GM23338 (cell line): ENCODE measurements at regions not wholly inside any gene's neighbourhood (a gene's known extent, or its start where the extent isn't known, plus 50 kb on each side); places are given as distances from the start of the nearest gene placed in this dataset.

Experiments used
- ATAC-seq: fragments of 200-7000 bp; cut with Tn5 transposase; 3 replicates; pipeline ENCODE4 v1.9.1; 2020
- DNase-seq: peaks from one replicate; pipeline ENCODE4 v3.0.0-alpha.2; 2015; ENCODE audit warnings: low spot score
- H2AFZ ChIP-seq: fragments of 200-600 bp; sonication (generic); 2 replicates; pipeline ENCODE4 v1.8.0; 2016; ENCODE audit warnings: antibody characterized with exemption, mild to moderate bottlenecking, moderate library complexity
- H3F3A ChIP-seq: fragments of 200-600 bp; sonication (generic); replicated peaks from 2 replicates; pipeline ENCODE4 v1.8.0; 2017; ENCODE audit warnings: antibody characterized with exemption, mixed run types, low read depth
- H3K27ac ChIP-seq: fragments of 200-600 bp; sonication (generic); 2 replicates; pipeline ENCODE4 v1.6.1; 2016; ENCODE audit warnings: low read depth
- H3K27me3 ChIP-seq: fragments of 200-600 bp; sonication (generic); 2 replicates; pipeline ENCODE4 v1.8.0; 2016; ENCODE audit warnings: mild to moderate bottlenecking, mixed run types, moderate library complexity; ENCODE audit not compliant: insufficient read depth
- H3K36me3 ChIP-seq: fragments of 200-600 bp; sonication (generic); 2 replicates; pipeline ENCODE4 v1.8.0; 2016; ENCODE audit warnings: mild to moderate bottlenecking; ENCODE audit not compliant: insufficient read depth
- H3K4me1 ChIP-seq: fragments of 200-600 bp; sonication (generic); 2 replicates; pipeline ENCODE4 v1.8.0; 2016; ENCODE audit warnings: mild to moderate bottlenecking, moderate library complexity; ENCODE audit not compliant: insufficient read depth
- H3K4me2 ChIP-seq: fragments of 200-600 bp; sonication (generic); 2 replicates; pipeline ENCODE4 v1.7.1; 2017; ENCODE audit warnings: mixed run types
- H3K4me3 ChIP-seq: fragments of 200-600 bp; sonication (generic); 2 replicates; pipeline ENCODE4 v1.6.1; 2016; ENCODE audit warnings: mixed run types
- H3K79me2 ChIP-seq: fragments of 200-600 bp; sonication (generic); replicated peaks from 2 replicates; pipeline ENCODE4 v1.8.0; 2017; ENCODE audit warnings: mild to moderate bottlenecking; ENCODE audit not compliant: insufficient read depth
- H3K9me2 ChIP-seq: fragments of 200-600 bp; sonication (generic); 2 replicates; pipeline ENCODE4 v1.8.0; 2017; ENCODE audit not compliant: insufficient read depth
- H4K20me1 ChIP-seq: fragments of 200-600 bp; sonication (generic); replicated peaks from 2 replicates; pipeline ENCODE4 v1.8.0; 2017; ENCODE audit warnings: mild to moderate bottlenecking; ENCODE audit not compliant: insufficient read depth
- H3K27ac Mint-ChIP-seq: 2 replicates; pipeline ENCODE4 v1.8.0; 2020; ENCODE audit warnings: inconsistent platforms, mild to moderate bottlenecking, moderate library complexity, mixed read lengths
- H3K27me3 Mint-ChIP-seq: 3 replicates; pipeline ENCODE4 v1.8.0; 2022; ENCODE audit warnings: low read depth, mild to moderate bottlenecking, moderate library complexity, mixed read lengths, inconsistent platforms; ENCODE audit not compliant: insufficient read depth, poor library complexity
- H3K36me3 Mint-ChIP-seq: 3 replicates; pipeline ENCODE4 v1.8.0; 2021; ENCODE audit warnings: low read depth, mild to moderate bottlenecking, inconsistent platforms, moderate library complexity, mixed read lengths
- H3K4me1 Mint-ChIP-seq: 3 replicates; pipeline ENCODE4 v1.8.0; 2020; ENCODE audit warnings: mild to moderate bottlenecking, inconsistent platforms, mixed read lengths
- H3K4me3 Mint-ChIP-seq: 3 replicates; pipeline ENCODE4 v1.8.0; 2021; ENCODE audit warnings: moderate library complexity, mild to moderate bottlenecking, inconsistent platforms, mixed read lengths
- H3K9me3 Mint-ChIP-seq: 3 replicates; pipeline ENCODE4 v1.8.0; 2020; ENCODE audit warnings: moderate library complexity, mild to moderate bottlenecking, inconsistent platforms, mixed read lengths
- CREB1 ChIP-seq: fragments of 250-450 bp; sonication (Bioruptor Pico); IDR thresholded peaks from 2 replicates; pipeline ENCODE4 v1.5.0; 2020; ENCODE audit warnings: low read depth, mild to moderate bottlenecking, moderate library complexity
- EZH2 ChIP-seq: fragments of 200-600 bp; sonication (generic); IDR thresholded peaks from one replicate; pipeline ENCODE4 v1.8.0; 2017; ENCODE audit warnings: antibody characterized with exemption, mild to moderate bottlenecking, low read depth; ENCODE audit not compliant: unreplicated experiment
- EZH2phosphoT487 ChIP-seq: fragments of 200-600 bp; sonication (generic); IDR thresholded peaks from one replicate; pipeline ENCODE4 v1.8.1; 2018; ENCODE audit warnings: antibody characterized with exemption; ENCODE audit not compliant: unreplicated experiment
- JUNB ChIP-seq: IDR thresholded peaks from one replicate; pipeline ENCODE4 v1.6.1; 2016; ENCODE audit warnings: antibody characterized with exemption; ENCODE audit not compliant: unreplicated experiment
- NANOG ChIP-seq: IDR thresholded peaks from 2 replicates; pipeline ENCODE4 v1.6.1; 2016; ENCODE audit warnings: antibody characterized with exemption, borderline replicate concordance
- POLR2AphosphoS5 ChIP-seq: IDR thresholded peaks from 2 replicates; pipeline ENCODE4 v1.6.1; 2016; ENCODE audit warnings: antibody characterized with exemption, low read depth
- STAT1 ChIP-seq: IDR thresholded peaks from one replicate; pipeline ENCODE4 v1.6.1; 2016; ENCODE audit warnings: antibody characterized with exemption; ENCODE audit not compliant: unreplicated experiment
- ZNF114 ChIP-seq: fragments of 250-450 bp; sonication (Bioruptor Pico); IDR thresholded peaks from 2 replicates; pipeline ENCODE4 v1.5.0; 2020; ENCODE audit warnings: mild to moderate bottlenecking, moderate library complexity
- ZNF331 ChIP-seq: fragments of 250-450 bp; sonication (Bioruptor Pico); IDR thresholded peaks from 2 replicates; pipeline ENCODE4 v1.5.0; 2020; ENCODE audit warnings: low read depth, mild to moderate bottlenecking, moderate library complexity
- TF ChIP-seq, protein P1 (sequence below): fragments of 250-450 bp; sonication (Bioruptor Pico); IDR thresholded peaks from 2 replicates; pipeline ENCODE4 v1.5.0; 2020; ENCODE audit warnings: mild to moderate bottlenecking, moderate library complexity
- TF ChIP-seq, protein P2 (sequence below), 2 experiments: fragments of 200-600 bp in 1 of 2; sonication (generic) in 1 of 2; conservative IDR thresholded peaks; 2 replicates each; pipeline versions ENCODE4 v1.5.1 to v1.6.1; 2016 to 2017; ENCODE audit warnings: antibody characterized with exemption in 2 of 2, low read depth in 2 of 2, mild to moderate bottlenecking in 2 of 2, moderate library complexity in 1 of 2
- TF ChIP-seq, protein P3 (sequence below): IDR thresholded peaks from one replicate; pipeline ENCODE4 v1.6.1; 2018; ENCODE audit warnings: antibody characterized with exemption; ENCODE audit not compliant: unreplicated experiment
- TF ChIP-seq, protein P4 (sequence below): IDR thresholded peaks from 2 replicates; pipeline ENCODE4 v1.6.1; 2016; ENCODE audit warnings: antibody characterized with exemption

DNA sequence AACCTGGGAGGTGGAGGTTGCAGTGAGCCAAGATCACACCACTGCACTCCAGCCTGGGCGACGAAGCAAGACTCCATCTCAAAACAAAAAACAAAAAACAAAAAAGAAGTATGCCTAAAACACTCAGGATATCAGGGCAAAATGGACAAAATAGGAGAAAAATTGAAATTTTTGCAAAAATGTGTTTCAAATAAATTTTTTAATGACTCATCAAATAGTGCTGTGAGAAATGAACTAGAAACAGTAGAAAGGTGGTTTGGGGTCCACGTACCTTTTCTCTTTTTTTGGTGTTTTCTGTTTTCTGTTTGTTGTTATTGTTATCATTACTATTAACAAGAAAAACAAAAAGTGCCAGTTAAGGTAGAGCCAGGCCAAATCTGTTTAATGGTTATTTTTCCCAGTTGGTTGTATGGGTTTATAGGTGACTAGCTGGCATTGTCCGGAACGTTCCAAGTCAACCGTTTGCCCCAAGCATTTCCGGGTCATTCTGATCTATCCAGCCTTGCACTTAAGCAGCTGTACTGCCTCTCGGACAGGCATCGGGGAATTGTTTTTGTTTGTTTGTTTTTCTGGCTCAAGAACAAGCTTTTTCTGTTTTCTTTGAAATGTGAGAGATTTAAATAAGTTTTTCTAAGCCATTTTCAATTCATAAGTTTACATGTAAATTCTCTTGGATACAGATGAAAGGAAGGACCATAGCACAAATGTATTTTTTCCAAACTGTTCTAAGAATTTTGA lies 157.0 kb upstream of the NEBL start:
- peaks cover 2% of the 10 kb centered on the region for H3K9me3 Mint-ChIP-seq
- H3K36me3 Mint-ChIP-seq = no peaks in the 10 kb centered on the region; the same call in 2 of the 3 replicates
- Histone ChIP-seq H2AFZ (no peak overlapping the region), H4K20me1 (no peaks in the 10 kb centered on the region), H3K4me2 (no peak overlapping the region), H3F3A (no peaks in the 10 kb centered on the region), H3K9me2 (no peaks in the 10 kb centered on the region; the same call in 1 of the 2 replicates), H3K79me2 (no peaks in the 10 kb centered on the region), H3K27ac (no peak overlapping the region), H3K4me3 (no peak overlapping the region), H3K36me3 (no peaks in the 10 kb centered on the region), H3K4me1 (no peaks in the 10 kb centered on the region; the same call in 1 of the 2 replicates), H3K27me3 (no peaks in the 10 kb centered on the region)
- no peak overlapping the region for H3K27ac Mint-ChIP-seq
- H3K27me3 Mint-ChIP-seq = no peaks in the 10 kb centered on the region
- no peak overlapping the region for H3K4me3 Mint-ChIP-seq
- DNase-seq = no peak
- TF ChIP-seq JUNB (no peak), CREB1 (CRISPR knock-in tag) (no peak), EZH2 (no peak), STAT1 (no peak), ZNF331 (CRISPR knock-in tag) (no peak), NANOG (no peak), EZH2phosphoT487 (no peak), ZNF114 (no peak), POLR2AphosphoS5 (no peak)
- TF ChIP-seq, protein P1, sequence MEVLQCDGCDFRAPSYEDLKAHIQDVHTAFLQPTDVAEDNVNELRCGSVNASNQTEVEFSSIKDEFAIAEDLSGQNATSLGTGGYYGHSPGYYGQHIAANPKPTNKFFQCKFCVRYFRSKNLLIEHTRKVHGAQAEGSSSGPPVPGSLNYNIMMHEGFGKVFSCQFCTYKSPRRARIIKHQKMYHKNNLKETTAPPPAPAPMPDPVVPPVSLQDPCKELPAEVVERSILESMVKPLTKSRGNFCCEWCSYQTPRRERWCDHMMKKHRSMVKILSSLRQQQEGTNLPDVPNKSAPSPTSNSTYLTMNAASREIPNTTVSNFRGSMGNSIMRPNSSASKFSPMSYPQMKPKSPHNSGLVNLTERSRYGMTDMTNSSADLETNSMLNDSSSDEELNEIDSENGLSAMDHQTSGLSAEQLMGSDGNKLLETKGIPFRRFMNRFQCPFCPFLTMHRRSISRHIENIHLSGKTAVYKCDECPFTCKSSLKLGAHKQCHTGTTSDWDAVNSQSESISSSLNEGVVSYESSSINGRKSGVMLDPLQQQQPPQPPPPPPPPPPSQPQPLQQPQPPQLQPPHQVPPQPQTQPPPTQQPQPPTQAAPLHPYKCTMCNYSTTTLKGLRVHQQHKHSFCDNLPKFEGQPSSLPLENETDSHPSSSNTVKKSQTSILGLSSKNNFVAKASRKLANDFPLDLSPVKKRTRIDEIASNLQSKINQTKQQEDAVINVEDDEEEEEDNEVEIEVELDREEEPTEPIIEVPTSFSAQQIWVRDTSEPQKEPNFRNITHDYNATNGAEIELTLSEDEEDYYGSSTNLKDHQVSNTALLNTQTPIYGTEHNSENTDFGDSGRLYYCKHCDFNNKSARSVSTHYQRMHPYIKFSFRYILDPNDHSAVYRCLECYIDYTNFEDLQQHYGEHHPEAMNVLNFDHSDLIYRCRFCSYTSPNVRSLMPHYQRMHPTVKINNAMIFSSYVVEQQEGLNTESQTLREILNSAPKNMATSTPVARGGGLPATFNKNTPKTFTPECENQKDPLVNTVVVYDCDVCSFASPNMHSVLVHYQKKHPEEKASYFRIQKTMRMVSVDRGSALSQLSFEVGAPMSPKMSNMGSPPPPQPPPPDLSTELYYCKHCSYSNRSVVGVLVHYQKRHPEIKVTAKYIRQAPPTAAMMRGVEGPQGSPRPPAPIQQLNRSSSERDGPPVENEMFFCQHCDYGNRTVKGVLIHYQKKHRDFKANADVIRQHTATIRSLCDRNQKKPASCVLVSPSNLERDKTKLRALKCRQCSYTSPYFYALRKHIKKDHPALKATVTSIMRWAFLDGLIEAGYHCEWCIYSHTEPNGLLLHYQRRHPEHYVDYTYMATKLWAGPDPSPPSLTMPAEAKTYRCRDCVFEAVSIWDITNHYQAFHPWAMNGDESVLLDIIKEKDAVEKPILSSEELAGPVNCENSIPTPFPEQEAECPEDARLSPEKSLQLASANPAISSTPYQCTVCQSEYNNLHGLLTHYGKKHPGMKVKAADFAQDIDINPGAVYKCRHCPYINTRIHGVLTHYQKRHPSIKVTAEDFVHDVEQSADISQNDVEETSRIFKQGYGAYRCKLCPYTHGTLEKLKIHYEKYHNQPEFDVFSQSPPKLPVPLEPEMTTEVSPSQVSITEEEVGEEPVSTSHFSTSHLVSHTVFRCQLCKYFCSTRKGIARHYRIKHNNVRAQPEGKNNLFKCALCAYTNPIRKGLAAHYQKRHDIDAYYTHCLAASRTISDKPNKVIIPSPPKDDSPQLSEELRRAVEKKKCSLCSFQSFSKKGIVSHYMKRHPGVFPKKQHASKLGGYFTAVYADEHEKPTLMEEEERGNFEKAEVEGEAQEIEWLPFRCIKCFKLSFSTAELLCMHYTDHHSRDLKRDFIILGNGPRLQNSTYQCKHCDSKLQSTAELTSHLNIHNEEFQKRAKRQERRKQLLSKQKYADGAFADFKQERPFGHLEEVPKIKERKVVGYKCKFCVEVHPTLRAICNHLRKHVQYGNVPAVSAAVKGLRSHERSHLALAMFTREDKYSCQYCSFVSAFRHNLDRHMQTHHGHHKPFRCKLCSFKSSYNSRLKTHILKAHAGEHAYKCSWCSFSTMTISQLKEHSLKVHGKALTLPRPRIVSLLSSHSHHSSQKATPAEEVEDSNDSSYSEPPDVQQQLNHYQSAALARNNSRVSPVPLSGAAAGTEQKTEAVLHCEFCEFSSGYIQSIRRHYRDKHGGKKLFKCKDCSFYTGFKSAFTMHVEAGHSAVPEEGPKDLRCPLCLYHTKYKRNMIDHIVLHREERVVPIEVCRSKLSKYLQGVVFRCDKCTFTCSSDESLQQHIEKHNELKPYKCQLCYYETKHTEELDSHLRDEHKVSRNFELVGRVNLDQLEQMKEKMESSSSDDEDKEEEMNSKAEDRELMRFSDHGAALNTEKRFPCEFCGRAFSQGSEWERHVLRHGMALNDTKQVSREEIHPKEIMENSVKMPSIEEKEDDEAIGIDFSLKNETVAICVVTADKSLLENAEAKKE = no peak
- TF ChIP-seq, protein P2, sequence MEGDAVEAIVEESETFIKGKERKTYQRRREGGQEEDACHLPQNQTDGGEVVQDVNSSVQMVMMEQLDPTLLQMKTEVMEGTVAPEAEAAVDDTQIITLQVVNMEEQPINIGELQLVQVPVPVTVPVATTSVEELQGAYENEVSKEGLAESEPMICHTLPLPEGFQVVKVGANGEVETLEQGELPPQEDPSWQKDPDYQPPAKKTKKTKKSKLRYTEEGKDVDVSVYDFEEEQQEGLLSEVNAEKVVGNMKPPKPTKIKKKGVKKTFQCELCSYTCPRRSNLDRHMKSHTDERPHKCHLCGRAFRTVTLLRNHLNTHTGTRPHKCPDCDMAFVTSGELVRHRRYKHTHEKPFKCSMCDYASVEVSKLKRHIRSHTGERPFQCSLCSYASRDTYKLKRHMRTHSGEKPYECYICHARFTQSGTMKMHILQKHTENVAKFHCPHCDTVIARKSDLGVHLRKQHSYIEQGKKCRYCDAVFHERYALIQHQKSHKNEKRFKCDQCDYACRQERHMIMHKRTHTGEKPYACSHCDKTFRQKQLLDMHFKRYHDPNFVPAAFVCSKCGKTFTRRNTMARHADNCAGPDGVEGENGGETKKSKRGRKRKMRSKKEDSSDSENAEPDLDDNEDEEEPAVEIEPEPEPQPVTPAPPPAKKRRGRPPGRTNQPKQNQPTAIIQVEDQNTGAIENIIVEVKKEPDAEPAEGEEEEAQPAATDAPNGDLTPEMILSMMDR (conservative IDR thresholded peaks at IDR 0.05; ENCODE audit: low read depth in 2 of 2) = no peak
- TF ChIP-seq, protein P3, sequence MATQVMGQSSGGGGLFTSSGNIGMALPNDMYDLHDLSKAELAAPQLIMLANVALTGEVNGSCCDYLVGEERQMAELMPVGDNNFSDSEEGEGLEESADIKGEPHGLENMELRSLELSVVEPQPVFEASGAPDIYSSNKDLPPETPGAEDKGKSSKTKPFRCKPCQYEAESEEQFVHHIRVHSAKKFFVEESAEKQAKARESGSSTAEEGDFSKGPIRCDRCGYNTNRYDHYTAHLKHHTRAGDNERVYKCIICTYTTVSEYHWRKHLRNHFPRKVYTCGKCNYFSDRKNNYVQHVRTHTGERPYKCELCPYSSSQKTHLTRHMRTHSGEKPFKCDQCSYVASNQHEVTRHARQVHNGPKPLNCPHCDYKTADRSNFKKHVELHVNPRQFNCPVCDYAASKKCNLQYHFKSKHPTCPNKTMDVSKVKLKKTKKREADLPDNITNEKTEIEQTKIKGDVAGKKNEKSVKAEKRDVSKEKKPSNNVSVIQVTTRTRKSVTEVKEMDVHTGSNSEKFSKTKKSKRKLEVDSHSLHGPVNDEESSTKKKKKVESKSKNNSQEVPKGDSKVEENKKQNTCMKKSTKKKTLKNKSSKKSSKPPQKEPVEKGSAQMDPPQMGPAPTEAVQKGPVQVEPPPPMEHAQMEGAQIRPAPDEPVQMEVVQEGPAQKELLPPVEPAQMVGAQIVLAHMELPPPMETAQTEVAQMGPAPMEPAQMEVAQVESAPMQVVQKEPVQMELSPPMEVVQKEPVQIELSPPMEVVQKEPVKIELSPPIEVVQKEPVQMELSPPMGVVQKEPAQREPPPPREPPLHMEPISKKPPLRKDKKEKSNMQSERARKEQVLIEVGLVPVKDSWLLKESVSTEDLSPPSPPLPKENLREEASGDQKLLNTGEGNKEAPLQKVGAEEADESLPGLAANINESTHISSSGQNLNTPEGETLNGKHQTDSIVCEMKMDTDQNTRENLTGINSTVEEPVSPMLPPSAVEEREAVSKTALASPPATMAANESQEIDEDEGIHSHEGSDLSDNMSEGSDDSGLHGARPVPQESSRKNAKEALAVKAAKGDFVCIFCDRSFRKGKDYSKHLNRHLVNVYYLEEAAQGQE = no peak
- TF ChIP-seq, protein P4, sequence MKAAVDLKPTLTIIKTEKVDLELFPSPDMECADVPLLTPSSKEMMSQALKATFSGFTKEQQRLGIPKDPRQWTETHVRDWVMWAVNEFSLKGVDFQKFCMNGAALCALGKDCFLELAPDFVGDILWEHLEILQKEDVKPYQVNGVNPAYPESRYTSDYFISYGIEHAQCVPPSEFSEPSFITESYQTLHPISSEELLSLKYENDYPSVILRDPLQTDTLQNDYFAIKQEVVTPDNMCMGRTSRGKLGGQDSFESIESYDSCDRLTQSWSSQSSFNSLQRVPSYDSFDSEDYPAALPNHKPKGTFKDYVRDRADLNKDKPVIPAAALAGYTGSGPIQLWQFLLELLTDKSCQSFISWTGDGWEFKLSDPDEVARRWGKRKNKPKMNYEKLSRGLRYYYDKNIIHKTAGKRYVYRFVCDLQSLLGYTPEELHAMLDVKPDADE = no peak
- no peak for ATAC-seq
- no peaks in the 10 kb centered on the region; the same call in 2 of the 3 replicates for H3K4me1 Mint-ChIP-seq
